AG09309 (cell line): ENCODE measurements at regions not wholly inside any gene's neighbourhood (a gene's known extent, or its start where the extent isn't known, plus 50 kb on each side); places are given as distances from the start of the nearest gene placed in this dataset.

ENCODE experiments used
- DNase-seq: peaks from one replicate; pipeline ENCODE4 v3.0.0-alpha.2; 2010; ENCODE audit warnings: low read depth
- H3K4me3 ChIP-seq: 2 replicates; pipeline ENCODE4 v1.5.1; 2011; ENCODE audit warnings: mild to moderate bottlenecking, low read depth, low read length, moderate library complexity; ENCODE audit not compliant: control insufficient read depth
- TF ChIP-seq, protein P1 (sequence below): IDR thresholded peaks from 2 replicates; pipeline ENCODE4 v1.5.1; 2011; ENCODE audit warnings: mild to moderate bottlenecking, low read depth, low read length, inconsistent platforms; ENCODE audit not compliant: insufficient read depth, control insufficient read depth; ENCODE audit errors: missing control alignments

DNA sequence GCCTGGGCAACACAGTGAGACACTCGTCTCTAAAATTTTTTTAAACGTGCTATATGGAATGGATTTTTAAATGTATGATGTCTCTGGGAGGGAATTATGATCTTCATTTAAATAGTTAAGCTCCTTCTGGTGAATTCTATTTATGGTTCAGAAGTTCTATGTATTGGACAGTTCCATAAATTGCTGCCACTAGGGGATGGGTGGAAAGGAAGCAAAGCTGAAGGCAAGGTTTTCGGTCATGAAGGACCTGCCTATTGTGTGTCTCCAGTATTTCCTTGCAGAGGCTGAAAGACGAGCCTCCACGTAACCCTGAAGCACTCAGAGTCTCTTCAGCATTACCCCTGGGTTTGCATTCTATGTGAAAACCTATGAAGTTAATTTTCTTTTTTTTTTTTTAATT, 451.5 kb upstream of the FAT1 start:
- H3K4me3 ChIP-seq = no peak overlapping the region
- TF ChIP-seq, protein P1, sequence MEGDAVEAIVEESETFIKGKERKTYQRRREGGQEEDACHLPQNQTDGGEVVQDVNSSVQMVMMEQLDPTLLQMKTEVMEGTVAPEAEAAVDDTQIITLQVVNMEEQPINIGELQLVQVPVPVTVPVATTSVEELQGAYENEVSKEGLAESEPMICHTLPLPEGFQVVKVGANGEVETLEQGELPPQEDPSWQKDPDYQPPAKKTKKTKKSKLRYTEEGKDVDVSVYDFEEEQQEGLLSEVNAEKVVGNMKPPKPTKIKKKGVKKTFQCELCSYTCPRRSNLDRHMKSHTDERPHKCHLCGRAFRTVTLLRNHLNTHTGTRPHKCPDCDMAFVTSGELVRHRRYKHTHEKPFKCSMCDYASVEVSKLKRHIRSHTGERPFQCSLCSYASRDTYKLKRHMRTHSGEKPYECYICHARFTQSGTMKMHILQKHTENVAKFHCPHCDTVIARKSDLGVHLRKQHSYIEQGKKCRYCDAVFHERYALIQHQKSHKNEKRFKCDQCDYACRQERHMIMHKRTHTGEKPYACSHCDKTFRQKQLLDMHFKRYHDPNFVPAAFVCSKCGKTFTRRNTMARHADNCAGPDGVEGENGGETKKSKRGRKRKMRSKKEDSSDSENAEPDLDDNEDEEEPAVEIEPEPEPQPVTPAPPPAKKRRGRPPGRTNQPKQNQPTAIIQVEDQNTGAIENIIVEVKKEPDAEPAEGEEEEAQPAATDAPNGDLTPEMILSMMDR = peak; percentile 29
- DNase-seq = no peak

DNA sequence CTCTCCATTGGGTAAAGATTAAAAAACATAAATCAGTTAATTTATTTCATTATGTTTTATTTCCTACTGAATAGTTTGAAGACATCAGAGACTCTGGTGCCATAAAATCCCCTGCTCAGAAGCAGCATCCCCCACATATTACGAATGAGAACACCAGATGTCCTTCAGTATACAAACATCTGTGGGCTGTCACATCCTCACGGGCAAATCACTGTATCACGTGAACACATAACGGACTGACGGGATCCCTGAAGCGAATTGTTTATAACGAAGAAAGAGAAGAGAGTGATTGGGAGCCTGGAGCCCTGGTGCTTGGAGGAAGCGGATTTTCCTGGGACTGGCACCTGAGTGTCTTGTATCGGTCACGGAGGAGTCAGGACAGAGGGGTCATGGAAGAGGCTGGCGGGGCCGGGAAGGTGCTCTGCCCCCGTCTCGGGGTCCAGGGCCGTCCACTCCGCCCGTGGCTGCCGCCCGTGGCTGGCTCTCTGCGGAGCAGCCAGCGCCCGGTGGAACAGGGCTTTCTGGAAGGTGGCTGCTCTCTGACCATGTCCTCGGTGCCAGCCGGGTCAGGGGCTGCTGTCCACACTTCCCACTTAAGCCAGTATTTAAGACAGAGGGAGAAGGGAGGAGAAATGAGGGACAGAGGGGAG, 452.7 kb upstream of the FAT1 start:
- TF ChIP-seq, protein P1 = no peak
- H3K4me3 ChIP-seq = no peak overlapping the region

DNA sequence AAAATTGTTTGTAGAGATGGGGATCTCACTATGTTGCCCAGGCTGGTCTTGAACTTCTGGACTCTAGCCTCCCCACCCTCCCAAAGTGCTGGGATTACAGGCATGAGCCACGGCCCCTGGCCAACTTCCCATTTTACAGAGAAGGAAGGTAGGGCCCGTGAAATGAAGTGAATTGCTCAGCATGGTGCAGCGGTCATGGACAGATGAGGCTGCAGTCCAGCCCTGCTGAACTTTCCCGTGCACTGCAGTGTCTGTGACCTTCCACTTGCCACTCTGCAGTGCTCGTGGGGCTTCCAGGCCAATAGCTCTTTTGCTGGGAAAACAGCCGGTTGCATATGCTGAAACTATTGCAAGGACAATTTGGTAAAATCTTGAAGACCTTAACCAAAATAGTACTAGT, 454.4 kb upstream of the FAT1 start:
- no peak for DNase-seq
- no peak overlapping the region for H3K4me3 ChIP-seq
- TF ChIP-seq, protein P1 = no peak

More for the DNA sequence above, 452.7 kb upstream of the FAT1 start:
- no peak for DNase-seq

DNA sequence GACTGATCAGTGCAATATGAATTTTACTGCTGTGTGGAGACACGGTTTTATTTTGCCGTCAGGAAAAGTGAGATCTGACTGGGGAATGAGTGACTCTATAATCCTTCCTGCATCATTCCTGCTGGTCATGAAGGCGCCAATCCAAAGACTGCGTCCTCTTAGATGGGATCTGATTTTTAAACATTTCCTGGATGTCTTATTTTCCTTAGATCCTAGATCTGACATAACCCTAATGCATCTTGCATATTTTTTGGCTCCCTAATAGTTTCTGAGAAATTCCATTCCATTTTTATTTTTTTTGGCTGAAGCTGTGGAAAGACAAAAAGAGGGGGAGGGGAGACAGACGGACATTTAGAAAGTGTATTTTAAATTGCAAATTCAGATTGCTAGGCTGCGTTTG, 454.9 kb upstream of the FAT1 start:
- TF ChIP-seq, protein P1 = no peak
- DNase-seq = no peak
- no peak overlapping the region for H3K4me3 ChIP-seq

DNA sequence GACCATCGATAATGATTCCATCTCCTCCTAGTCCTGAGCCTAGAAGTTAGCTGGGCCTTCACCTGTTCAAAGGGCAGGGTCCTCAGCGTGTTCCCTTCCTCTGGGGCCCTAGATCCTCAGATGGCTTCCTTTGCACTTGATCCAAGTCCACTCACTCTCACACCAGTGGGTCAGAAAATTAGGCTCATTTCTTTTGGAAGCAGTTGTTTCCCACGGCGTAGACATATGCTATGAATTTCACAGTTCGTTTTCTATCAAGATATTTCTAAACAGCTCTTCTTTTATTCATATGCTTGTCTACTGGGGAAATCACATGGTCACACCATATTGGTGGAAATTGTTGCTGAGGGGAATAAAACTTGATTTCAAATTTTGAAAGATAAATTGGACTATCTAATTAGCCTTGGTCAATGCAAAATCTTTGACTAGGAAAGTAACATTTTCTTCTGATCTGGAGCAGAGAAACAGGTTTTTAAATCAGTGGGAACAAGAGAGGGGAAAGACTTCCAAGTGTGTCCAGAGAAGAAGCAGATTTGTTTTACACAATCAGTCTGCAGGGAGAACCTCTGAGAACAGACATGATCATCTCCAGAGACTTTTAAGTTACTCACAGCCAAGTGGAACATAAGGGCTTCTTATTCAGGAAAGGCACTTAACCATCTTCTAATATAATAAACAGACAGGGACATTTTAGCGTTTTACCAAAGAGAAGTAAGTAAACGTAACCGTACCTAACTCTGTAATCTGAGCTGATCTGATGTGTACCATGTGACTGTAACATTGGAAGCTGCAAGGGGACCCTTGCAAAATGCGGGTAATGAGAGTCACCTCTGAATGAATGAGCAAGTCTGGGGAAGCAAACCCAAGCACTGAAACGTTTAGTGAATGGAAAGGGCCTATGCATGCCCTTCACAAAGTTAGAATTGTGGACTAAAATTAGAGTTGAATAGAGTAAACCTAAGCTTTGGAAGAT, 455.7 kb upstream of the FAT1 start:
- no peak for DNase-seq
- H3K4me3 ChIP-seq = no peak overlapping the region

DNA sequence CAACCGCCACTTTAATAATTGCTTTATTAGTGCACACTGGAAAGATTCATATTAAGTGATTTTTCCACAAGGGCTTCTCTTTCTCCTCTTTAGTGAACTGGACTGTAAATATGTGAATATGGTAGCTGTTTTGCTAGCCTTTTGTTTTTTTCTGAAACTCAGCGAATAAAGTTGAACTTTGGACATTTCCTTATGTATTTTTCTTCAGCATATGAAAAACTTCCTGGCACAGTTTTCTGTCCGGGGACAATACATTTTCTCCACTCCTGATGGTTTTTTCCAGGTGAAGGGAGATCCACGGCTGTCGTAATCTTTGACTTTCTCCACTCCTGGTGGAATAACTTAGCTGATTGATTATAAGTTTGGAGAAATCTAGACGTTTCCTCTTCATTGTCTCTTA, 457.4 kb upstream of the FAT1 start:
- TF ChIP-seq, protein P1 = no peak
- H3K4me3 ChIP-seq = no peak overlapping the region
- no peak for DNase-seq

More for the DNA sequence above, 455.7 kb upstream of the FAT1 start:
- TF ChIP-seq, protein P1 = no peak
